ENCODE measurements at regions not wholly inside any gene's neighbourhood (a gene's known extent, or its start where the extent isn't known, plus 50 kb on each side); places are given as distances from the start of the nearest gene placed in this dataset.
"Not testable (repeated sequence)": the region's sequence is repeated elsewhere in the genome, so short reads cannot be mapped to it uniquely, and the experiment has no call there.

GRCh38 chr6:14770572-14770971 is 475.3 kb upstream of the JARID2 start:
- no peak for DNase-seq (ENCODE audit: low read depth)
- H3K4me3 ChIP-seq (ENCODE audit: low read depth, low read length), result no peak overlapping the region
- TF ChIP-seq CTCF (IDR thresholded peaks at IDR 0.05; ENCODE audit: low read depth, low read length, missing control alignments), result no peak
- in situ Hi-C loops (cut with HindIII; ENCODE audit: low sequenced_read_pairs), result no loop called here

- in situ Hi-C loops (cut with HindIII; ENCODE audit: low sequenced_read_pairs), result no loop called here
- H3K4me3 ChIP-seq (ENCODE audit: low read depth, low read length), result no peak overlapping the region
- no peak for DNase-seq (ENCODE audit: low read depth)
- no peak for TF ChIP-seq CTCF (IDR thresholded peaks at IDR 0.05; ENCODE audit: low read depth, low read length, missing control alignments)
These were observed 474.9 kb upstream of the JARID2 start for GRCh38 chr6:14771016-14771415.

- TF ChIP-seq CTCF (IDR thresholded peaks at IDR 0.05; ENCODE audit: low read depth, low read length, missing control alignments), result no peak
- in situ Hi-C loops (cut with HindIII; ENCODE audit: low sequenced_read_pairs), result no loop called here
- DNase-seq (ENCODE audit: low read depth), result no peak
- no peak overlapping the region for H3K4me3 ChIP-seq (ENCODE audit: low read depth, low read length)
These were observed 473.7 kb upstream of the JARID2 start for GRCh38 chr6:14772188-14772587.

GRCh38 chr6:14775528-14775927 is 470.3 kb upstream of the JARID2 start:
- in situ Hi-C loops (cut with HindIII; ENCODE audit: low sequenced_read_pairs), result no loop called here
- H3K4me3 ChIP-seq (ENCODE audit: low read depth, low read length), result no peak overlapping the region
- TF ChIP-seq CTCF (IDR thresholded peaks at IDR 0.05; ENCODE audit: low read depth, low read length, missing control alignments), result no peak
- no peak for DNase-seq (ENCODE audit: low read depth)

- in situ Hi-C loops (cut with HindIII; ENCODE audit: low sequenced_read_pairs), result no loop called here
- TF ChIP-seq CTCF (IDR thresholded peaks at IDR 0.05; ENCODE audit: low read depth, low read length, missing control alignments), result no peak
- no peak overlapping the region for H3K4me3 ChIP-seq (ENCODE audit: low read depth, low read length)
- DNase-seq (ENCODE audit: low read depth), result no peak
These were observed 469.6 kb upstream of the JARID2 start for GRCh38 chr6:14776307-14776706.

- in situ Hi-C loops (cut with HindIII; ENCODE audit: low sequenced_read_pairs), result no loop called here
- no peak for DNase-seq (ENCODE audit: low read depth)
- no peak for TF ChIP-seq CTCF (IDR thresholded peaks at IDR 0.05; ENCODE audit: low read depth, low read length, missing control alignments)
- no peak overlapping the region for H3K4me3 ChIP-seq (ENCODE audit: low read depth, low read length)
These were observed 463.9 kb upstream of the JARID2 start for GRCh38 chr6:14781772-14782525.

GRCh38 chr6:14782921-14783464 is 462.9 kb upstream of the JARID2 start:
- DNase-seq (ENCODE audit: low read depth); in situ Hi-C loops (cut with HindIII; ENCODE audit: low sequenced_read_pairs); H3K4me3 ChIP-seq (ENCODE audit: low read depth, low read length): not testable (repeated sequence)

Measured in astrocyte of the cerebellum (primary cell).